ENCODE measurements at regions not wholly inside any gene's neighbourhood (a gene's known extent, or its start where the extent isn't known, plus 50 kb on each side); places are given as distances from the start of the nearest gene placed in this dataset.

DNA sequence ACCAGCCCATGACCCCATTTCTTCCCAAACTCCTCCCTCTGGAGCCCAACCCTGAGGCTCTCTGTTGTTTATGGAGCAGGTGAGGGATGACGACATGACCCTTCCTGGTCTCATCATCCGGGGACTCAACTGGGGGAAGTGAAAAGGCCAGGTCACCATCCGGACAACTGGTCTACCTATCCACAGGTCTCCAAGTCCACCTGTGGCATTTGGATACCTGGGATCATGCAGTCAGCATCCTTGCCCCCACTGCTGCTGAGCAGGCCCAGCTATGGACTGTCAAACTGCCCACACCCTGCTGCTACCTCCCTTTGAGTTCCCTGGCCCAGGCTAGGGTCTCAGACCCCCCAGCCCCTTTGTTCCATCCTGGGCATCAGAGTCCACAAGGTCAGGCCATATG lies 60.0 kb upstream of the LAPTM5 start:
- TF ChIP-seq POLR2A (IDR thresholded peaks at IDR 0.05; ENCODE audit: low read depth) (no peak), CTCF (IDR thresholded peaks at IDR 0.05) (no peak)
